Stimulated activated CD8-positive, alpha-beta memory T cell treated with anti-CD3 and anti-CD28 coated beads, Interleukin-12 subunit alpha, Interleukin-12 subunit beta, amount 100 ng/mL, for 4 hours (primary cell): ENCODE measurements at regions not wholly inside any gene's neighbourhood (a gene's known extent, or its start where the extent isn't known, plus 50 kb on each side); places are given as distances from the start of the nearest gene placed in this dataset.
"Not testable (repeated sequence)": the region's sequence is repeated elsewhere in the genome, so short reads cannot be mapped to it uniquely, and the experiment has no call there.

ENCODE experiments used
- DNase-seq: peaks from one replicate; pipeline ENCODE4 v3.0.0-alpha.2; 2020; ENCODE audit warnings: low read depth

DNA sequence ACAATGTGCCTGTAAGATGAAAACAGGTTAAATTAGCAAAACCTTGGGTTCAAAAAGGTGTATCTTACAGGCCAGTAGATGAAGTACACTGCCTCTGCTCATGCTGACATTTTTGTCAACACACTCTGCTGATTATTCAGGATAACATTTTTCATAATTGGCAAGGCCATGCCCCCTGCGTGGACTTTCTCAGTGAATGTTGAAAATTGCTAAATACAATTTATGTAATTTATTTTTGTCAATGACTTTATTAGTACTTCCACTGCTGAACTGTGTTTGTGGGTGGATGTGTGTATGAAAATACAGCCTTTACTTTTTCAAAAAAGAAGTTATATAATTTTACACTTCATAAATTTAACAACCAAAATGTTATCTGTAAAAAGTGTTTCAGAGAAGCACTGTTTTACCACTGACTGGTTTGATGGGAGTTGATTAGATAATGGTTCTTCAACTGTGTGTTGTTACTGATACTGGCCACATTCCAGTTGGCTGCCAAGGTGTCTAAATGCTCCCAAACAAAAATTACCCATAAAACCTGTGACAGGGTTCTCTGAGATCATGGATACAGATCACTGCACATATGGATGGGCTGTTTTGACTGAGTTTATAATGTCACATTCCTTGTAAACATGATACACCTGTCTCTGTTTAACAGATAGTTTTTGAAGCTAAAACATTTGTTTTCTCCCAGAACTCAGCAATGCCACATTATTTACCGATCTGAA is 151.9 kb upstream of the SLC7A11 start:
- no peak for DNase-seq

DNA sequence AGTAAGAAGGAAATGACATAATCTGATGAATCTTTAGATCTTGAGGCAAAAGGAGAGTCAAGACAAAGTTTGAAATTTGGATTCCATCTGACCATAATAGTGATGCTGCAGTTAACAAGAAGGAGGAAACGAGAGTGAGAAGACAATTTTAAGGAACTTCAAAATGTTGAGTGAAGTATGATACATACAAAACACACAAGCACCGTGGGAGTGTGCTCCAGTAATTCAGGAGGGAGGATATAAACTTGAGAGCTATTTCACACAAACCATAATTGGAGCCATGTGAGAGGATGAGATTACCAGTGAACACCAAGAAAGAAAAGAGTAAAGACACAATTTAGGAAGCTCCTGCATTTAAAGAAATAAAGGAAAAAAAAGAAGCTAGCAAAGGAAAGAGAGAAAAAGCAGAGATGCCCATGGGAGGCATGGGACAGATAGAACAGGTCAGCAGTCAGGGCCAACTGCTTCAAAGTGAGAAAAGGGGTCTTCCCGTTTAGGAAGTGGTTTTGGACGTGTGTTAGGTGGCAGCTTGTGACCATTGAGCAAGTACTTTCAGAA is 150.7 kb upstream of the SLC7A11 start:
- no peak for DNase-seq

DNA sequence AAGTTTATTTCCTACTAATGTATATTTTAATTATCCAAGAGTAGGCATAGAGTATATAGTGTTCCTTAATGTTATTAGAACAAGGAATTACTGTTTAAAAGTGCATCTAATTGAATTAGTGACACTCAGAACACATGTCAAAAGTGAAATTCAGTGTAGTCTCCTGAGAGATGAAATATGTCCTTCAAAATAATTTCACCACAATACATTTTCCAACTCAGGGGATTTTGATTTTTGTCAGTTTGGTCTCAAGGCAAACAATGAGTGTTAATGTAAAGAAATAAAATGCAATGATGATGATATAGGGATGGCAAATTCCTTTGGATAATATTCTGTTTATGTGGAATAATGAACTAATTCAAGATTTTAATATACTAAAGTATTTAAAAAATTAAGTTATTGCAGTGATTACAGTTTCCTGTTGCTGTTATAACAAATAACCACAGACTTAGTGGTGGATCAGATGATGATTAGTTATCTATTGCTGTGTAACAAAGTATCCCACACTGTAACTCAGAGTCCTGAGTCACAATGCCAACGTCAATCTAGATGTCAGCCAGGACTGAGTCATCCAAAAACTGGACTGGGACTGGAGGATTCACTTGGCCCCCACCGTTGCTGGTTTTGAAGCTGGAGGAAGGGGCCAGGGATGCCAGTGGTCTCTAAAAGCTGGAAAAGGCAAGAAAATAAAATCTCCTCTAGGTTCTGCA is 148.0 kb upstream of the SLC7A11 start:
- DNase-seq: no peak

DNA sequence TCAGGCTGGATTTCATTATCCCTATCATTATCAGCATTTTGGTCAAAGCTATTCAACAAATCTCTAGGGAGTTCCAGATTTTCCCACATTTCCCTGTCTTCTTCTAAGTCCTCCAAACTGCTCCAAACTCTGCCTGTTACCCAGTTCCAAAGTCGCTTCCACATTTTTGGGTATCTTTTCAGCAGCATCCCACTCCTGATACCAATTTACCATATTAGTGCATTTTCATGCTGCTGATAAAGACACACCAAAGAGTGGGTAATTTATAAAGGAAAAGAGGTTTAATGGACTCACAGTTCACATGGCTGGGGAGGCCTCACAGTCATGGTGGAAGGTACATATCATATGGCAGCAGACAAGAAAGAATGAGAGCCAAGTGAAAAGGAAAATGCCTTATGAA is 132.8 kb upstream of the SLC7A11 start:
- no peak for DNase-seq

DNA sequence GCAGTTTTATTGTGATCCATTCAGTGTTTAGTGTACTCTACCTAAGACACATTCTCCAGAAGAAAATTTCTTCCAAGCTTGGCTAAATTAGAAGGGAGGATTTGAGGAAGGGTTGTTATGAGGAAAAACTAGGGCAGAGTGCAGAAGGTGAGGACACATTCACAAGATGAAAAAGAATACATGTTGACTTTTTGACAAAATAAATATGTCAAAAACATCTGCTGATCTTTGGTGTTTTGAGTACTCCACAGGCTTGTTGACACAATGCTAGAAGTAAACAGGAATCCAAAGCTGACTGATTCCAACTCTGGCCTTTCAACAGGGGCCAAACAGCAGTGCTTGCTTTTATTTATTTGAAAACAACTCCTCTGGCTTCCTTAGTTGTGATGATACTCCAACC is 125.8 kb upstream of the SLC7A11 start:
- DNase-seq: no peak

DNA sequence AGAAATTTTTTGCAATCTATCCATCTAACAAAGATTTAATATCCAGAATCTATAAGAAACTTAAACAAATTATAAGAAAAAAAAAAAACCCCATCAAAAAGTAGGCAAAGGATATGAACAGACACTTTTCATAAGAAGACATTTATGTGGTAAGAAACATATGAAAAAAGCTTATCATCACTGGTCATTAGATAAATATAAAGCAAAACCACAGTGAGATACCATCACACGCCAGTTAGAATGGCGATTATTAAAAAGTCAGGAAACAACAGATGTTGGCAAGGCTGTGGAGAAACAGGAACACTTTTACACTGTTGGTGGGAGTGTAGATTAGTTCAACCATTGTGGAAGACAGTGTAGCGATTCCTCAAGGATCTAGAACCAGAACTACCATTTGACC is 110.3 kb upstream of the SLC7A11 start:
- DNase-seq: not testable (repeated sequence)

DNA sequence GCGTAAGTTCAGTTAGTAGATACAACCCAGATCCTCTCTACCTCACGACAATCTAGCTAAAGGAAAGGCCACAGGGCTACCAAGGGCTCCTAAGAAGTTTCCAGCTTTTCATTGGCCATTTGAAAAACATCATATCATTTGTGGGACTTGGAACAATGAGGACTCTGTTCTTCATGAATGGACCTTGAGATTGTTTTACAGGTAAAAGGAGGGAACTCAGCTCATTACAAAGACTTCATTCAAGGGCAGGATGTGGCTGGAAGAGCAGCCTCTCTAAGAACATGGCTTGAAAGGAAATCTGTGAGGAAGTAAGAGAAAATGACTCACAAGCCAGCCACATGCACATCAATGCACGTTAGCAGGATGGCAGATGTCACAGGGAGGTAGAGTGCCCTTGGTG is 105.9 kb upstream of the SLC7A11 start:
- DNase-seq: no peak

DNA sequence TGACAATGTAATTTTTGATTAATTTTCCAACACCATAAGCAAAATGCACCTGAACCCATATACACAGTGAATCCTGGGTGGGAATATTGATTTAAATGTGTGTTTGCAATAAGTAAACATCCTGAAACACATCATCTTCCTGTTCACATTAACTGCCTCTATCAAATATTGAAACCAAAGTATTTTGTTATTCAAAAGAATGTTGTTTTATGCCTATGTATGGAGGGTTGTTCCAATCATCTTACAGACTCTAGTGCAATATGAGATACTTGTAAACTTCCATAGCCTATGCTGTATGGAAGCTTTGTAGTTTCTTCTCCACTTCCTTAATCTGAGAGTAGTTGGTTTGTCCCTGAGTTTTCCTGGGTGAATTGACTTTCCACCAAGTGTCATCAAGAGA is 105.4 kb upstream of the SLC7A11 start:
- DNase-seq: no peak

DNA sequence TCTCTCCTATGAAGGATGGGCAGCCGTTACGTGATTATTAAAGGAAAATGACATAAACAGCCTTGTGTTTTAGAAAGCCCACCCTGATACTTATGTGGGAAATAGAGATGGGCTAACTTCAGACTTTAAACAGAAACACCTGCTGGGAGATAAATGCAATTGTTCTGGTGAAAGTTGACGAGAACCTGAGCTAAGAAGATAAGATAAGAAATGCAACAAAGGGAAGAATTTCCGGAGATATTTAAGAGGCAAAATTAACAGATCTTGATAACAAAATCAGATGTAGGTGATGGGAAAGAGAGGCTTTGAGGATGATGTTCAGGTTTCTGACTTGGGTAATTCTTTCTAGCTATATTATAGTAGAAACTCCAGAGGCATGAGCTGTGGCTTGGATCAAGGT is 102.7 kb upstream of the SLC7A11 start:
- no peak for DNase-seq

DNA sequence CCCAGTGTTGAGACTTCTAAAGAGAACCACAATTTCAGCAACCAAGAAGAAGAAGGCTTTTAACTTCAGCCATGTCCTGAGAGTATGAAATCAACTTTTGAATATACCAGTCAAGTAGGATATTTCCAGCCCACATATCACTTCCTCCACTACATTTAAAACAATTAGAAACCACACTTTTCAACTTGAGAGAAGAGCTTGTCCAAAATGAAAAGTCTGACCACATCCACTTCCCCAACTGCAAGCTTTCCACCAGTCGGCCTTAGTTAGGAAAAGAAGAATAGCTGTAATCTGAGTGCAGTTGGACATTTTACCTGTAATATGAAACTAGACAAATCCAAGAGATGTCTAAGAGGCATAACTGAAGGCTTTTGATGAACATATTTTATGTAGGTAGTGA is 101.9 kb upstream of the SLC7A11 start:
- no peak for DNase-seq

DNA sequence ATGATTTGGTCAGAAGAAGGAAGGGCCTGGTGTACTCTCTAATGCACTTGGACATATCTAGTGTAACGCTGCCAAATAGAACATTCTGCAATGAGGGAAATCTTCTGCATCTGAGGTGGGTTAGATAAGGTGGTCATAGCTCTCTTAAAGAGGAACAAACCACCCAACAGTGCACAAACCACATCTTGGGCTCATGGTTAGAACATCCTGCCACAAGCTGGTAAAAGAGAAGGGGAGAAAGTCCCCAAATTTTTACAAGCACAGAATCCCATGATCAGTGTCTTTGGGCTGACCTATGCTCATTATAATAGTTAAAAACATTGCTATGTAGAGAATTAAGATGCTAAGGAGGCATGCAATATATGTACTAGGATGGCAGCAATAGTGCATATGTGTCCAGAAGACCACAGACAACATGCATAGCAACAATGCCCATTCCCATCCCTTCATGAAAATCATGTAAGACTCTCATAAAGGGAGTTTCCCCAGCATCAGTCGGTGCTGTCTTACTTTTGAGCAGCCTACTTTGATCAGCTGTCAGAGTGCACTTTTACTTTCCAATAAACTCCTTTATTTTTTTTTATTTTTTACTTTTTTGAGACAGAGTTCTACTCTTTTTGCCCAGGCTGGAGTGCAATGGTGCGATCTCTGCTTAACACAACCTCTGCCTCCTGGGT is 99.7 kb upstream of the SLC7A11 start:
- DNase-seq: no peak

DNA sequence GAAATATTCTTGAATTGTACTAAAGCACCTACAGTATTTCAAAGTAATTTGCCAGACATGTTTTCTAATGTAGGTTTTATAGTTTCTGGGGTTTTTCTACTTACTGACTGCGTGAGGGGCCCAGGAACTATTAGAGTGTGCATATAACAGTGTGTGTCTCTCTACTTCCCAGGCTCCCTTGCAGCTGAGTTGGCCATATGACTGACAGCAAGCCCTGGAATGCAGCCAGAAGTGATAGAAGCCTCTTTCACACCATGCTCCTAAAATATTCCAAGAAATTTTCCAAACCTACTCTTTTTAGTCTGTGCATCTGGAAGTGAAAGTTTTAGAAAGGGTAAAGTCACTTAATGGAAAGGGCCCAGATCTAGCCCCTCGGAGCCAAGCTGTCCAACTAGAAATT is 96.7 kb upstream of the SLC7A11 start:
- no peak for DNase-seq

DNA sequence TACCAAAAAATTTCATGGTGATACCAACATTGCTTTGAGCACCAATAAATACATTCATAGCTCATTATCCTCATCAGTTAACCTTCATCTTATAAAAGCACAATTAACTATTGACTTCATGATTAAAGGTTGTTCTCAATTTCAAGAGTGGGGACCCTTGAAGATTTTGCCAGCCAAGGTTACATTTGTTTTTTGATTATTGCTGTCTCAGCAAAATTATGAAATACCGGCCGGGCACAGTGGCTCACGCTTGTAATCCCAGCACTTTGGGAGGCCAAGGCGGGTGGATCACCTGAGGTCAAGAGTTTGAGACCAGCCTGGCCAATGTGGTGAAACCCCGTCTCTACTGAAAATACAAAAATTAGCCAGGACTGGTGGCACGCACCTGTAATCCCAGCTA is 96.1 kb upstream of the SLC7A11 start:
- DNase-seq: not testable (repeated sequence)

DNA sequence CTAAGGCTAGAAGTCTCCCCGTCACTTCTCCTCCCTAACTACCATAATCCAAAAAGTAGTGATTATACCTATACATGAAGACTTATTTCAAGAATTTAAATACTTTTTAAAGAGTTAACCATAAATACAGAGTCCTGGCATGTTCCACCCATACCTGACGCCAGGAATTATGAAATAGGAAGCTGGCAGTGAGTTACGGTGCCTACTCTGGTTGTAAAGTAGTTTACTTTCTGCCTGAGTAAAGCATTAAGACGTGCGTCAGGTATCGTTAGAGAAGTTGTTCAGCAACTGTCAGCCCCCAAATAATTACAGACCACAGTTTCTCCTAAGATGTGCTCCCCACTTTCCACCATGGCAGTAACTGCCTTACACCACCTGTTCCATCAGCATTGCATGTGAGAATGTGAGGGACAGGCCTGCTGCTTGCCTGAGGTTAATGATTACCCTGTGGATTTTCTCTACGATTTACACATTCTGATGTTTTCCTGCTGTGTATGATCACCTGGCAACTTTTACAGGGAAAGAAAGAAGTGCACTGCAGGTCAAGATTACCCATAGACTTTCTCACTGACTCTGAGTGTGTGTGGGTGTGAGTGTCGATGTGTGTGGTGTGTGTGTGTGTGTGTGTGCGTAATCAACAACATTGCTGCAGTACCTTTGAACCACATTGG is 92.3 kb upstream of the SLC7A11 start:
- DNase-seq: no peak

DNA sequence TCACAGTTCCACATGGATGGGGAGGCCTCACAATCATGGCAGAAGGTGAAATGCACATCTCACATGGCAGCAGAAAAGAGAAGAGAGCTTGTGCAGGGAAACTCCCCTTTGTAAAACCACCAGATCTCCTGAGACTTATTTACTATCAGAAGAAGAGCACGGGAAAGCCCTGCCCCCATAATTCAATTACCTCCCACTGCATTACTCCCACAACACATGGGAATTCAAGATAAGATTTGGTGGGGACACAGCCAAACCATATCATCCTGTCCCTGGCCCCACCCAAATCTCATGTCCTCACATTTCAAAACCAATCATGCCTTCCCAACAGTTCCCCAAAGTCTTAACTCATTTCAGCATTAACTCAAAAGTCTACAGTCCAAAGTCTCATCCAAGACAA is 90.3 kb upstream of the SLC7A11 start:
- DNase-seq: not testable (repeated sequence)

DNA sequence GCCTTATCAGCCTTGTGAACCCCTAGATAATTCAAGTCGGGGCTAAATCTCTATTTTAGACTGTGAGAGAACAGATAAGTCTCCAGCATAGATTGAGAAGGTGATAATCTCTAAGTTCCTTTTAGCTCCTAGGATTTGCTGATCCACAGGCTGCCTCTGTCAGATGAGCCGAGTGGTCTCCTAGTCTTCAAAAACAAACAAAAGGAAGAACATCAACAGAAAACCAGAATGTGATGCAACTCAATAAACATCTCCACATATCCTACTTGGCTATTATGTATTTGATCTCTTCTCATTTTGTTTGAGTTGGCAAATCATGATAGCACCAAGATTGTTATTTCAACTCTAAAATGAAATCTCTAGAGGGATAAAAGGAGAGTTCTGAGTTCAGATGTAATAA is 88.4 kb upstream of the SLC7A11 start:
- DNase-seq: no peak

DNA sequence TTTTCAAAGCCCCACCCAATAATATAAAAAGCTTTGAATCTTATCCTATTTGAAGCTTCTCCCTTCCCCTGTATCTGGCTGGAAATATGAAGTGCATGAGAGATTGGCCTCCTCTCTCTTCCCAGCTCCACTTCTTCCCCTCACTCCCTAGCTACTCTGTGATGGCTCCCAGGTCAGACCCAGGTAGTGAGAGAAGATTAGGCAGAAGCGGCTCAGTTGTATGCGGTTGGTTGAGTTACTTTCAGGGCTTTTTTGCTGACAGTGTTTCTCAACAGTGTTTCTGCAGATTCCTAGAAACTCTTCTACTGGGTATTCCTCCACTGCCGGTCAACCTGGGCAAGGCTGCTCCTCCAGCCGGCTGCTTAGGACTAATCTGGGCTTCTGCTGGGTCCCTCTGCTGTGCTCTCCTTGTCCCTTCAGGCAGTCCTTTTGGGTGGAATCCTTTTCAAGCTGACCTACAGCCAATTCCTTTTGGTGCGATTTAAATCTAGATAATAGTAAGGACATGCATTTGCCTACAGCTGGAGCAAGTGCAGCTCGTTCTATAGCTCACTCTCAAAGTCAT is 87.4 kb upstream of the SLC7A11 start:
- DNase-seq: no peak

DNA sequence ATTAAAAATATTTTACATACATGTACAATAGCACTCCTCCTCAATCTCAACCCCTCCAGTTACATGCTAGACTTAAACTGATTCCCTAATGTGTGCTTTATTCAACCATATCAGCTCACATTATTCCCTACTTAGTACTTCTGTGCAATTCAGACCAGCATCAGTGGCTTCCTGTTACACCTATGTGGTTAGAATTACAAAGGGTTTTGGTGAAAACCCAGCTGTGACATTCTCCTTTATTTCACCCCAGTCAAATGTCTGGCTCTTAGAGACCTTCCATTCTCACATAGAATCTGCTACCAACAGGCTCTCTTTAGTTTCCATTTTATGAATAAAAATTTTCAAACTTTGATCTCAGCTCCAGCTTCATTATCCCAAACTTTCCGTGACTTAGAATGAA is 85.2 kb upstream of the SLC7A11 start:
- no peak for DNase-seq

DNA sequence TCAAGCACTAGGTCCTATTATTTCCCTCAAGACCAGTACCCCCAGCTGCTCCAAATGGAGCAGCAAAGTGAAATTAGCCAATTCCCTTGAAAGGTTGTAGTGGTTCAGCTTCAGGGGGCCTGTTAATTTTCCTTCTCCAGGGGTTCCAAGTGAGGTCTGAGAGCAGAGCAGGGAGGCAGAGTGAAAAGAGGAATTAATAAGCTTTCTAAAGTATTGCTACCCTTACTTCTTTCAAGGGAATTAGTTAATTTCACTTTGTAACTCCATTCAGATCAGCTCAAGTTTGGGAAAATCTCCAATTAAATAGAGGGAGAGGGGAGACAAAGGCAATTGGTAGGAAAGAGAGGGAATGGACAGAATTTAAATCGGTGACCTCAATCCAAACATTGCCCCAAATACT is 78.7 kb upstream of the SLC7A11 start:
- DNase-seq: no peak

DNA sequence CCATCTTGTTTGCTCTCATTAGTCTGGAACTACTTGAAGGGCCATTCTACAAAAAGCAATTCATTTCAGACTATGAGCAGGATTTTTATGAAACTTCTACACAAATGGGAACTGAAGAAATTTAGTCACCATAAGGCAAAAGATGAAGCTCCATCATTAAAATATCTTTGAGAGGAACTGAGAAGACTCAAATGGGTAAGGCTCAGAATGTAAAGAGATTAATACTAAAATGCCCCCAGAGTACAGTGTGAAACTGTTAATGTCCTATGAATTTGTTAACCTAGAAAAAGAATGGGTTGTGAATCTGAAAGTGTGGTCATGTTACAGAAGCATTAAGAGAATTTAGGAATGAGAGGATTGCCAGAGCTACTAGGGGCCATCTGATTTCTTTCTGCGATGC is 77.9 kb upstream of the SLC7A11 start:
- DNase-seq: no peak

DNA sequence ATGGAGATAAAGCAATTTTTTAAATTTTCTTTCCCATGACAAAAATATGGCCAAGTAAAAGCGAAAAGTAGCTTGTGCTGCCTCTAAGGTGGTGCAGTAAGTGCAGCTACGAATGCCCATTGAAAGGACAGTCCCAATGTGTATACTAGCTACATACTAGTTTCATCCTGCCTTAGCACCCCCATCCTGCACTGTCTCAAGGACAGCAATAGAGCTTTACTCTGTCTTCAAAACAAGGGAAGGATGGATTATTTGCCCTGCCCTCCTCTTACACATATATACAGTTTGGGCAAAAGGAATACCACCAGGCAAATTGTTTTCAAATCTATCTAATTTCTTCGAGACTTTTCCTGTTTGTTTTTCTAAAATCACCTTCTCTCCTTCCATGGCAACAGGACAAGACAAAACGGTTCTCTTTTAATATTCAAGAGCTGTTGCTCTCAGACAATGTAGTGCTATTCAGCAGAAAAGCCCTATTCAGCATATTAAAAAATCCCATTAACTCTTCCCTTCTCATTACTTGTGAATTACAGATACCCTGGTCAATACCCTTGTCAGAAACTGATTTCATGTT is 75.1 kb upstream of the SLC7A11 start:
- DNase-seq: no peak

DNA sequence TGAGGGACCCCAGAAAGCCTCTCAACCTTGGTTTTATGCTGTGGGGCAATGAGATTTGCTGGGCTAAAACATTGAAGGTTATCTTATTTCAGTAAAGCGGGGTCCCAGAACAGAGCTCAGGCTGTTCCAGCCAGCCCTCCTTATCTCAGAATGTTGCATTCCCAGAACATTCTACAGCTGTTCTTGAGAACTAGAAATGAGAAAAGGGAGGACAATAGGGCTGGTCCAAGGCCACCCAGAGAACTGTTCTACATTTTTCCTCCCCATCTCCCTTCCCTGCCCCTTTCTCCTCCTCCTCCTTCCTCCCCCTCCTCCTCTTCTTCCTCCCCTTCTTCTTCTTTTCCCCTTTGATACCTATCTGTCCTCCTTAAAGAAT is 70.4 kb upstream of the SLC7A11 start:
- DNase-seq: no peak
